Renal cortex interstitium (tissue), 11 donors: ENCODE measurements at regions not wholly inside any gene's neighbourhood (a gene's known extent, or its start where the extent isn't known, plus 50 kb on each side); places are given as distances from the start of the nearest gene placed in this dataset.
A peak's percentile ranks its signal among the peaks of the same experiment; 100 is the strongest.
"Not testable (repeated sequence)": the region's sequence is repeated elsewhere in the genome, so short reads cannot be mapped to it uniquely, and the experiment has no call there.

Experiments used
- DNase-seq, 11 donors: peaks; one replicate each; pipeline ENCODE4 v3.0.0-alpha.2; 2013; ENCODE audit warnings: low read depth in 9 of 11, low spot score in 4 of 11; ENCODE audit errors: extremely low read depth in 1 of 11

- DNase-seq, result not testable (repeated sequence)
Observed at GRCh38 chrX:13480780-13481179, 88.6 kb upstream of the EGFL6 start.

GRCh38 chrX:13479452-13479813 lies 90.0 kb upstream of the EGFL6 start:
- DNase-seq, result no peak

- DNase-seq, result no peak
Observed at GRCh38 chrX:13478740-13479451, 90.5 kb upstream of the EGFL6 start.

- no peak for DNase-seq
Observed at GRCh38 chrX:13476384-13476783, 93.0 kb upstream of the EGFL6 start.

- DNase-seq, result no peak
Observed at GRCh38 chrX:13474164-13474516, 95.3 kb upstream of the EGFL6 start.

- peak in 2 of 11 donors; percentile 6 to 11 for DNase-seq
Observed at GRCh38 chrX:13473442-13474163, 95.8 kb upstream of the EGFL6 start.

GRCh38 chrX:13472975-13473374 lies 96.4 kb upstream of the EGFL6 start:
- no peak for DNase-seq

- no peak for DNase-seq
Observed at GRCh38 chrX:13471269-13471668, 98.1 kb upstream of the EGFL6 start.

- DNase-seq, result no peak
Observed at GRCh38 chrX:13470685-13470977, 98.8 kb upstream of the EGFL6 start.

GRCh38 chrX:13469963-13470684 lies 99.3 kb upstream of the EGFL6 start:
- DNase-seq, result no peak

- no peak for DNase-seq
Observed at GRCh38 chrX:13468096-13468495, 101.3 kb upstream of the EGFL6 start.

- DNase-seq, result no peak
Observed at GRCh38 chrX:13467243-13467642, 102.2 kb upstream of the EGFL6 start.

GRCh38 chrX:13464599-13465275 lies 104.7 kb upstream of the EGFL6 start:
- no peak for DNase-seq

- peak in 4 of 11 donors; percentile 10 to 54 (median 38) for DNase-seq
Observed at GRCh38 chrX:13463608-13464007, 105.8 kb upstream of the EGFL6 start.

- DNase-seq, result no peak
Observed at GRCh38 chrX:13452283-13452682, 117.1 kb upstream of the EGFL6 start.

GRCh38 chrX:13449441-13449840 lies 120.0 kb upstream of the EGFL6 start:
- no peak for DNase-seq

GRCh38 chrX:13448941-13449340 lies 120.5 kb upstream of the EGFL6 start:
- no peak for DNase-seq

GRCh38 chrX:13441608-13442007 lies 121.8 kb upstream of the ATXN3L start:
- not testable (repeated sequence) for DNase-seq

GRCh38 chrX:13440176-13440575 lies 120.3 kb upstream of the ATXN3L start:
- DNase-seq, result no peak

GRCh38 chrX:13433298-13433605 lies 113.4 kb upstream of the ATXN3L start:
- DNase-seq, result no peak
